Neural cell (in vitro differentiated cells): ENCODE measurements at regions not wholly inside any gene's neighbourhood (a gene's known extent, or its start where the extent isn't known, plus 50 kb on each side); places are given as distances from the start of the nearest gene placed in this dataset.

Experiments
- EZH2 ChIP-seq: fragments of 200-600, 300-800 bp; shearing (Covaris generic), sonication (generic); IDR thresholded peaks from 2 replicates; pipeline ENCODE4 v1.6.1; 2014; ENCODE audit warnings: antibody characterized with exemption, low read length, borderline replicate concordance, mild to moderate bottlenecking; ENCODE audit not compliant: insufficient read depth, poor library complexity, severe bottlenecking
- POLR2AphosphoS5 ChIP-seq: IDR thresholded peaks from 2 replicates; pipeline ENCODE4 v1.6.1; 2012
- SMC3 ChIP-seq: fragments of 450-650 bp; conservative IDR thresholded peaks from 2 replicates; pipeline ENCODE4 v1.6.1; 2014; ENCODE audit warnings: antibody characterized with exemption, mild to moderate bottlenecking, moderate library complexity; ENCODE audit not compliant: poor library complexity
- TF ChIP-seq, protein P1 (sequence below): fragments of 450-650 bp; IDR thresholded peaks from 2 replicates; pipeline ENCODE4 v1.5.1; 2014; ENCODE audit warnings: antibody characterized with exemption, mild to moderate bottlenecking, moderate library complexity; ENCODE audit not compliant: poor library complexity, severe bottlenecking

DNA sequence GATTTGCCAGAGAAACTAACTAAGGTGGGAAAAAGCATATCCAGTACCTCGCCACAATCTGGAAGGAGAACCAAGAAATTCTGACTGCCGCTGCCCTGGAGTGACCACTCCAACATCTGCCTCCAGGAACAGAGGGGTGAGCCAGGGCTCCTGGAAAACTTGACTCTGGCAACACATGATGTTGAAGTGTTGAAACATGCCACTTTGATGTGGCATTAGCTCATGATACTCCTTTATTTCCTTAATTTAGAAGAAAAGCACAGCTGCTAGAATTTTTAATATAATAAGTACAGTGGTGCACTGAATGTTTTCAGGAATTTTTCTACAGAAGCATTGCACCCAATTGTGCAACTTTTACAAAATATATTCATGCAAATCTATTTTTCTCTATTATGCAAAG, 109.9 kb upstream of the BCL6 start:
- TF ChIP-seq, protein P1, sequence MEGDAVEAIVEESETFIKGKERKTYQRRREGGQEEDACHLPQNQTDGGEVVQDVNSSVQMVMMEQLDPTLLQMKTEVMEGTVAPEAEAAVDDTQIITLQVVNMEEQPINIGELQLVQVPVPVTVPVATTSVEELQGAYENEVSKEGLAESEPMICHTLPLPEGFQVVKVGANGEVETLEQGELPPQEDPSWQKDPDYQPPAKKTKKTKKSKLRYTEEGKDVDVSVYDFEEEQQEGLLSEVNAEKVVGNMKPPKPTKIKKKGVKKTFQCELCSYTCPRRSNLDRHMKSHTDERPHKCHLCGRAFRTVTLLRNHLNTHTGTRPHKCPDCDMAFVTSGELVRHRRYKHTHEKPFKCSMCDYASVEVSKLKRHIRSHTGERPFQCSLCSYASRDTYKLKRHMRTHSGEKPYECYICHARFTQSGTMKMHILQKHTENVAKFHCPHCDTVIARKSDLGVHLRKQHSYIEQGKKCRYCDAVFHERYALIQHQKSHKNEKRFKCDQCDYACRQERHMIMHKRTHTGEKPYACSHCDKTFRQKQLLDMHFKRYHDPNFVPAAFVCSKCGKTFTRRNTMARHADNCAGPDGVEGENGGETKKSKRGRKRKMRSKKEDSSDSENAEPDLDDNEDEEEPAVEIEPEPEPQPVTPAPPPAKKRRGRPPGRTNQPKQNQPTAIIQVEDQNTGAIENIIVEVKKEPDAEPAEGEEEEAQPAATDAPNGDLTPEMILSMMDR, result no peak
- TF ChIP-seq SMC3 (no peak), EZH2 (no peak), POLR2AphosphoS5 (no peak)
